ENCODE measurements at regions not wholly inside any gene's neighbourhood (a gene's known extent, or its start where the extent isn't known, plus 50 kb on each side); places are given as distances from the start of the nearest gene placed in this dataset.

DNA sequence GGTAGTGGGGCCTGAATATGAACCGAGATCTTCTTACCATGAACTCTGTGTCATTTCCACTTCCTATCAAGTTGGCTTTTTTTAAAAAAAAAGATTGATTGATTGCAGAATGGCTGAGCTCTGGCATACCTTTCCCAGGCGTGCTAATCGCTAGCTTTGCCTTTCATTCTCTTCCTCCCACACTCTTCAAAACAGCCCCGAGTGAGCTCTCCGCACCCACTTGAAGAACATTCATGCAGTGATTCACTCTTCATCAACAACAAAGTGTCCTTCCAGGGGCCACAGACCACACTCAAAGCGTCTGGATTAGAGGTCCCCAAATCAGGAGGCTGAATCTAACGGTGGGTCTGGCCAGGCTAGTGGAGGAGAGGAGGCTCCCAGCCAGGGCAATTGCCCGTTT lies 96.3 kb upstream of the GALNT2 start:
- in situ Hi-C loops (cut with HindIII; ENCODE audit: low pct_unique_long_range_greater_than_20kb, low sequenced_read_pairs): no loop called here
- no peak for DNase-seq (ENCODE audit: low read depth in 1 of 2, low spot score in 1 of 2)
- TF ChIP-seq JUND (IDR thresholded peaks at IDR 0.05; ENCODE audit: low read depth): no peak

DNA sequence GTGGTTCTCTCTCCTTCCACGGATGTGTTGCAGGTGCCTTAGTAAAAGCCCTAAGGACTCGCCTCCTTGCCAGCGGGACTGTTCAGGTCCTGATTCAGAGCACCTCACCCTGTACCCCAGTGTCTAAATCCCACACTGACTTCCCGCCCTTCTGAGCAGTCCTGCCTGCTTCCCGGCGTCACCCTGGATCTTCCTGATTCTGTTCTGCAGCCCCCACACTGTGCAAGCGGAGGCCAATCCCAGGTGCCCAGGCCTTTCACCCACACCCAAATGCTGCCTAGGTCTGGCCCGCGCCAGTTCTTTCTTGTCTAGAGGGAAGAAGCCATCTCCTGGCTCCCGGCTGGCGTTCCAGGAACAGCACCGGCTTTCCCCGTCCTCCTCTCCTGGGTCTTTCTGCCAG lies 95.9 kb upstream of the GALNT2 start:
- DNase-seq (ENCODE audit: low read depth in 1 of 2, low spot score in 1 of 2): no peak
- in situ Hi-C loops (cut with HindIII; ENCODE audit: low pct_unique_long_range_greater_than_20kb, low sequenced_read_pairs): no loop called here
- no peak for TF ChIP-seq JUND (IDR thresholded peaks at IDR 0.05; ENCODE audit: low read depth)

DNA sequence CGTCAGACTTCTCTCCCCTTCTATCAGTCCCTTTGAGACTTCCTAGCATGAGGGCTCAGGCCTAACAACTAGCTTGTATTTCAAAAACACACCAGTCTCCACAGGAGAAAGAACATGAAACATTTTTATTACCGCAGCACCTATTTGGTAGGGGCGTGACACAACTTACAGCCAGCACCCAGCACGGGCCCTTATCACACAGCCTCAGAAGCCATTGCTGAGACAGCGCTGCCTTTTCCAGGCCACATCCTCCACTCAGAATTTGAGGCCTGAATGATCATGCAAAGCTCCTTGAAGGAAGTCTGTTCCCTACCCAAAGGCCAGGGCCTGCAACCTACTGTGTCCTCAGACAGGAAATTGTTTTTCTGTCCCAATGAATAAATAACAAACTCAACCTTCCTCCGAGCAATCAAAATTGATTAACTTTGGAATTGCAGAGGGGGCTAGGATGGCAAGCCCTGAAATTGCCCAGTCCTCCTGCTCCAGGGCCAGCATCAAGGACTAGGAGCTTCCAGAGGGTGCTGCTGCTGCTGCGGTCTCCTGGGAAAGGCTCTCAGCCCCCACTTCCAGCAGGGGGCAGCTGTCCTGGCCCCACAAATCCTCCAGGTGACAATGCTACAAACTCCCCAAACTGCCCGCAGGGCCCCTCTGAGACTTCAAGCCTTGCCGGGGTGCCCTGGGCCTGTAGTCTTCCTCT lies 94.3 kb upstream of the GALNT2 start:
- TF ChIP-seq JUND (IDR thresholded peaks at IDR 0.05; ENCODE audit: low read depth): no peak
- peak in 1 of 2 experiments; percentile 22 for DNase-seq (ENCODE audit: low read depth in 1 of 2, low spot score in 1 of 2)
- in situ Hi-C loops (cut with HindIII; ENCODE audit: low pct_unique_long_range_greater_than_20kb, low sequenced_read_pairs): no loop called here

DNA sequence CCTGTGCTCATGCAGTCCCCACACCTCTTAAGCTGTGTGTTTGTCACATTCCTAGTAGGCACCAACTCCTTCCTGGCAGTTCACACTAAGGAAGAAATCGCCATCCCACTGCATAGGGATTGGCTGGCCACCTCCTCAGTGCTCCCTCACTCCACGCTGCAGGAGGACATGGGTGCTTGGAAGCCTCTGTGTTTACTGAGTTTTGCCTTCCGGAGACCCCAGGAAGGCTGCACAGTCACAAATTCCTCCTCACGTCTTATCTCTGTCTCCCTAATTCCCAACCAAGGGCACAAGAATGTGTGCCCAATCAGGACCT lies 93.8 kb upstream of the GALNT2 start:
- TF ChIP-seq JUND (IDR thresholded peaks at IDR 0.05; ENCODE audit: low read depth): no peak
- in situ Hi-C loops (cut with HindIII; ENCODE audit: low pct_unique_long_range_greater_than_20kb, low sequenced_read_pairs): no loop called here
- no peak for DNase-seq (ENCODE audit: low read depth in 1 of 2, low spot score in 1 of 2)

DNA sequence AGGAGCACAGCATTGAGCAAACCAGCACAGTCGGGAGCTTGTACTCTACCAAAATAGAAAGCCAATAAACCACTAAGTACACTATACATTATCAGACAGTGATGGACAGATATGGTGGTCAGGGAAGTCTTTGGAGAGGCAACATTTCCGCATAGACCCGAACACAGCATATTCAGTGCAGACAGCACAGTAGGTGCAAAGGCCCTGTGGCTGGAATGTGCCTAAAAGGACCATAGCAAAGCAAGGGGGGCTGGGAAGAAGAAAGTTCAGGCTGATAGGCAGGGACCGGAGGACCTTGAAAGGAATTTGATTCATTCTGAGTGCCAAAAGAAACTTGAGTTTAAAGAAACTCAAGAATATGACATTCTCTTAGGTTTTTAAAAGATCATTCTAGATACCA lies 92.0 kb upstream of the GALNT2 start:
- in situ Hi-C loops (cut with HindIII; ENCODE audit: low pct_unique_long_range_greater_than_20kb, low sequenced_read_pairs): no loop called here
- no peak for DNase-seq (ENCODE audit: low read depth in 1 of 2, low spot score in 1 of 2)
- TF ChIP-seq JUND (IDR thresholded peaks at IDR 0.05; ENCODE audit: low read depth): no peak

DNA sequence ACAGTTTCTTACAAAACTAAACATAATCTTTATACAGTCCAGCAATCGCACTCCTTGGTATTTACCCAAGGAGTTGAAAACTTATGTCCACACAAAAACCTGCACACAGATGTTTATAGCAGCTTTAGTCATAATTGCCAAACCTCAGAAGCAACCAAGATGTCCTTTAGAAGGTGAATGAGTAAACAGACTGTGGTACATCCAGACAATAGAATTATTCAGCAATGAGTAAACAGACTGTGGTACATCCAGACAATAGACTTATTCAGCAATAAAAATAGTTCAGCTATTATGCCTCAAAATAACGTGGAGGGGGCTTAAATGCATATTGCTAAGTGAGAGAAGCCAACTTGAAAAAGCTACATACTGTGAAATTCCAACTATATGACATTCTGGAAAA lies 87.0 kb upstream of the GALNT2 start:
- no peak for TF ChIP-seq JUND (IDR thresholded peaks at IDR 0.05; ENCODE audit: low read depth)
- peak in 1 of 2 experiments; percentile 50 for DNase-seq (ENCODE audit: low read depth in 1 of 2, low spot score in 1 of 2)
- in situ Hi-C loops (cut with HindIII; ENCODE audit: low pct_unique_long_range_greater_than_20kb, low sequenced_read_pairs): no loop called here

DNA sequence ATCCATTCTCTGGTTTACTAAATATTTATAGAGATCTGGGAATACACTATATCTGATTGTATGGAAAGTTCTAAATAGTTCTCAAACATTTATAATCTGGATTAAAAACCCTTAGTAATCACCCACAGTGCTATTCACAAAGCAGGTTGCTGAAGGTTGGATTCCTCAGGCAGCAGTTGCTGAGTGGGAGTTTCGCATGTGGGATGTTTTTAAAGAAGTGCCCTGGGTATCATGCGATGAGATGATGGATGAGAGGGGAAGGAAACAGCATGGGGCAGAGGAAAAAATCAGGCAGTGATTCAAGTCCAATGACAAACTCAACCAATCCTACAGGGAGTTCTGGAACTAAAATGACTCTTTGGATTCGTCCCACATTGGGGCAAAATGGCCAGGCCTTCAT lies 85.3 kb upstream of the GALNT2 start:
- no peak for TF ChIP-seq JUND (IDR thresholded peaks at IDR 0.05; ENCODE audit: low read depth)
- no peak for DNase-seq (ENCODE audit: low read depth in 1 of 2, low spot score in 1 of 2)
- in situ Hi-C loops (cut with HindIII; ENCODE audit: low pct_unique_long_range_greater_than_20kb, low sequenced_read_pairs): no loop called here

DNA sequence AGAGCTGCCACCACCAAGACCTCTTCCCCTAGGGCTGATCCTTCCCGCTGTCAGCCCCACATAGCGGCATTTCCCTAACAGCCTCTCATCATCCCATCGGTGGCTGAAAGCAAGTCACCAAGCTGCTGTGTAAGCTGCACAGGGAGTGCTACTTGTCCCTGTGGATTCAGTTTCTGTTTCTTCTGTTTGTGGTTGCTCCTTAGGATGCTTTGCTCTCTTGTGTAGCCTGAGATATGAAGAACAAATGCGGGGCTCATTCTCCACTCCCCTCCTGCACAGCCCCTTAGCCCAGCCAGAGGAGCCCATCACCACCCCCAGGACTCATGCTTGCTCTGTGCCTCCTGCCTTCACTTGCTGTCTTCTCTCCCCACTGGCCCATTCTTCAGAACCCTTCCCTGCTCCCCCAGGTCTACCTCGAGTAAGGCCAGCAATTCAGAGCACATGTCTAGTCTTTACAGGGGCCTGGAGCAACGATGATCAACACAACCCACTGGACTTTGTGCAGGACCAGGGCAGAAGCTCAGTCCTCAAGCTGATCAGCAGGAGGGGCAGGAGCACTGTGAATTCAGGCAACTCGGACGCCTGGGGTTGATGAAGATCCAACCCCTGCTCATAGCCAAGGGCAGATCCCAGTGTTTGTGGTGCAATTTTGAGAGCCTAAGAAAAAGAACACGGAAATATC lies 82.6 kb upstream of the GALNT2 start:
- in situ Hi-C loops (cut with HindIII; ENCODE audit: low pct_unique_long_range_greater_than_20kb, low sequenced_read_pairs): no loop called here
- TF ChIP-seq JUND (IDR thresholded peaks at IDR 0.05; ENCODE audit: low read depth): no peak
- DNase-seq (ENCODE audit: low read depth in 1 of 2, low spot score in 1 of 2): no peak

DNA sequence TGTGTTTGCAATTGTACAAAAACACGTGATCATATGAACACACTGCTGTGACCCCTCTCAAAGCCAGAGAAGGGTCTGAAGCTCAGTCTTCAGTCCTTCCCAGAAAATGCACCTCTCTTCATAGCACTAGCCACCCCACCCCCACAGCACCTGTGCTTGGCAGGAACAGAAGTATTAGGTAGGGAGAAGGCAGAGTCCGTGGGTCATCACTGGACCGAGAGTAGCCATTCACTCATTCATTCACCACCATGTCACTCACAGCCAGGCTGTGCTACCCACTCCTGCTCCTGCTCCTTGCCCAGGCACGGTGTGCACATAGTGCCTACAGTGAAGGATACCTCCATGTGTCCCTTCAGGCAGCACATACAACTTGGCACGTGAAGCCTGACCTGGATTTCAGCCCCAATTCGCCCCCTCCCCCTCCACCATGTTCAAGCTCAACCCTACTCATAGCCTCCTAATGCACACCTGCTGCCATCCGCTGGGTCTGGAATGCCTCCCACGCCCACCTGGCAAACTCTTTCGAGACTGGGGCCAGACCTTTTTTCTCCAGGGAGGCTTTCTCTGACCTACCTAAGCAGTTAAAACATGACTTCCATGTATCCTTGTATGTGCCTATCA lies 81.9 kb upstream of the GALNT2 start:
- TF ChIP-seq JUND (IDR thresholded peaks at IDR 0.05; ENCODE audit: low read depth): no peak
- in situ Hi-C loops (cut with HindIII; ENCODE audit: low pct_unique_long_range_greater_than_20kb, low sequenced_read_pairs): no loop called here
- no peak for DNase-seq (ENCODE audit: low read depth in 1 of 2, low spot score in 1 of 2)

DNA sequence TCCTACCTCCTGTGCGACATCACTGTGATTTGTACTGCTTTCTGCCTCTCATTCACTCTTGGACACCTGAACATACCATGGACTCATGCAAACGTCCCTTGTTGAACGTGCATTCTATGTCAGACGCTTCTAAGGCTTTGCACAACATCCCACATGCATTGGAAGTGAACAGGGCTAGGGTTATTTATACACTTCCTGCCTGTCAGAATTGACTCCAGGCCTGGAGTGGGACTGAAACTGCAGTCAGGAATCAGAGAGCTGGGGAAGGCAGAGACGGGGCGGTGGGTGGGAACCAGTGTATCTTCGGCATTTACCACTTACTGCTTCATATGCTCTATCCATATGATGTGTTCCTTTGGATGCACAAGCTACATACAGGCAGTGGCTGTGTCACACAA lies 81.4 kb upstream of the GALNT2 start:
- no peak for DNase-seq (ENCODE audit: low read depth in 1 of 2, low spot score in 1 of 2)
- no peak for TF ChIP-seq JUND (IDR thresholded peaks at IDR 0.05; ENCODE audit: low read depth)
- in situ Hi-C loops (cut with HindIII; ENCODE audit: low pct_unique_long_range_greater_than_20kb, low sequenced_read_pairs): no loop called here

DNA sequence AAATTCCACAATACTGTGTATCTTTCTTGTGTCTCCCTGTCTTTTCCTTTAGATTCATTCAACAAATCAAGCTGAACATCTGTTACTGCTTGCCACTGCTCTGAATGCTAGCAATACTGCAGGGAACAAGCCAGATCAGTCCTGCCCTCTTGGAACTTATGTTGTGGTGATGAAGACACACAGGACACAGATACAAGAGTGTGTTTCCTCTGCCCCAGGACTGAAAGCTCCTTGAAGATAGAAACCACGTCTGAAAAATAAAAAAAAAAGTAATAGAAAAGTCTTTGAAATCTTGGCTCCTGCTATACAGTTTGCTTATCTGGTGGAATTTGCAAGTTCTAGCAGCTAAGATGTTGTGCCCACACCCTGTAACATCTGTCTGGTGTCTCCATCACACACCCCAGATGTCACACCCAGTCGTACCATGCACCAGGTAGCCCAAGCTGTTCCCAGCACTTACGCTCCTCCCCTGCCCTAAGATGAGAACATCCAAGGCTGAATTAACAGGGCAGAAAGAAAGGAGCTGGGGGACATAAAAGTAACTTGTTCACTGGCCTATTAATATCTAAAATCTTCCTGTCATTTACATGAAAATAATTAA lies 80.2 kb upstream of the GALNT2 start:
- no peak for TF ChIP-seq JUND (IDR thresholded peaks at IDR 0.05; ENCODE audit: low read depth)
- DNase-seq (ENCODE audit: low read depth in 1 of 2, low spot score in 1 of 2): no peak
- in situ Hi-C loops (cut with HindIII; ENCODE audit: low pct_unique_long_range_greater_than_20kb, low sequenced_read_pairs): no loop called here

DNA sequence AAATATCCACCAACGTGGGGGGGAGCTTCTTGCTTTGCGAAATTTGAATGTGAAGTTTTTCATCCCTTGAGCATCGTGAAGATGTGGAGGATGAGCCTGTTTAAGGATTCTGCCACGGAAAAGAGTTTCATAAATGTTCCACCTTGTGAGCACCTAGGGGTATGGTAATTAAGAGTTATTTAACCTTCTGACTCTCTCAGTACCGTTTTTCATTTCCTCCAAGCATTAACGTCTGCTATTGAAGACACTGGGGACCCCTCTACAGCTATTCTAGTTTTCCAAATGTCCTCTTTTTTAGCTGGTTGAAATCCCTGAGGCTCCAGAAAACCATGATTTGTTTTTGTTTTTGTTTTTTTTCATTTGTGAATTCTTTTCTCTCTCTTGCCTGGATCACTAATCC lies 79.1 kb upstream of the GALNT2 start:
- in situ Hi-C loops (cut with HindIII; ENCODE audit: low pct_unique_long_range_greater_than_20kb, low sequenced_read_pairs): no loop called here
- no peak for DNase-seq (ENCODE audit: low read depth in 1 of 2, low spot score in 1 of 2)
- TF ChIP-seq JUND (IDR thresholded peaks at IDR 0.05; ENCODE audit: low read depth): no peak

DNA sequence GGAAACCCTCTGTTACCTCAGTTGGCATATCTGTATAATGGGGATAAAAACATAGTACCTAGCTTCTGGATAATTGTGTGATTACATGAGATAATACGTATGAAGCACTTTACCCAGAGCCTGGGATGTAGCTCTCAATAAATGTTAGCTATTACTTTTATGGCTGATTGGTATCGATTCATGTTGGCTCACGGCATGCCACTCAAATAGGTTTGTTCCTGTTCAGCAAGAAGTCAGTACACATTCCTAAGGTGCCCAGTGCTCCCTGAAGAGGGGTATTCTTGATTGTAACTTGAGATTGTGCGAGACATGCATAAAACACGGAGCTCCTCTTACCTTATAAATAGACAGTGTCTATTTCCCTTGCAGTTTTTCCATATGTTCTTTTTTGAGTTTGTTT lies 78.5 kb upstream of the GALNT2 start:
- in situ Hi-C loops (cut with HindIII; ENCODE audit: low pct_unique_long_range_greater_than_20kb, low sequenced_read_pairs): no loop called here

More for the DNA sequence above, 78.5 kb upstream of the GALNT2 start:
- TF ChIP-seq JUND (IDR thresholded peaks at IDR 0.05; ENCODE audit: low read depth): peak; percentile 84; the same call in 1 of the 2 replicates
- peak in 1 of 2 experiments; percentile 90 for DNase-seq (ENCODE audit: low read depth in 1 of 2, low spot score in 1 of 2)
